ENCODE measurements at regions not wholly inside any gene's neighbourhood (a gene's known extent, or its start where the extent isn't known, plus 50 kb on each side); places are given as distances from the start of the nearest gene placed in this dataset.

- no peak for DNase-seq
Measured at GRCh38 chr15:87461631-87462030, 794.9 kb downstream of the NTRK3 start.

DNA sequence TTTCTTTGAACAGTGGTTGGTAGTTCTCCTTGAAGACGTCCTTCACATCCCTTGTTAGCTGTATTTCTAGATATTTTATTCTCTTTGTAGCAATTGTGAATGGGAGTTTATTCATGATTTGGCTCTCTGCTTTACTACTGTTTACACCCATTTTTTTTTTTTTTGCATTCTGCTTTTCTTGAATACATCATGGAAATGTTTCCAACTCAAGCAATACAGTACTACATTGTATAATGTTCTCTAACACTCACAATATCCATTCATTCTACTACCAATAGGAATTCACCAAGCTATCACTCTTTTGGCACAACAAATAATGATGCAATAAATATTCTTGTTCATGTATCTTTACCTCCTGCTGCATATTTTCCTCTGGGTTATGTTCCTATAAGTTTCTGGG, 801.7 kb downstream of the NTRK3 start:
- DNase-seq = no peak

DNA sequence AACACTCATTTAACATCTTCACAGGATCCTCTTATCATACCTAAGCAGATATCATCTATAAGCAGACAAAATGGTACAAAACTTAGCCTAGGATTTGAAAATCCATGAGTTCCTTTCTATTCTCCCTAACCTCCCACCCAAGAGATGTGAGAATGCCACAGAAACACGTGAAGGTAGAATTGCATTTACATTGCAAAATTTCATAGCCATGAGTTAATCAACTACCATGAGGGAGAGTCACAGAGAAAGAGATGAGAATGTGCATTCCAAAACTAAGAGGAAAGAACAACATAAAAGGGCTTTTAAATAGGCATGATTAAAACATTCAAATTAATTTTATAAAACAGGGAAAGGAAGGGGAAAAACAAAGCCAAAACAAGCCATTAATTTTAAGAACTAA, 806.2 kb downstream of the NTRK3 start:
- no peak for DNase-seq

GRCh38 chr15:87439090-87439489, 817.4 kb downstream of the NTRK3 start:
- DNase-seq = no peak

GRCh38 chr15:87433871-87434270, 822.7 kb downstream of the NTRK3 start:
- no peak for DNase-seq

DNA sequence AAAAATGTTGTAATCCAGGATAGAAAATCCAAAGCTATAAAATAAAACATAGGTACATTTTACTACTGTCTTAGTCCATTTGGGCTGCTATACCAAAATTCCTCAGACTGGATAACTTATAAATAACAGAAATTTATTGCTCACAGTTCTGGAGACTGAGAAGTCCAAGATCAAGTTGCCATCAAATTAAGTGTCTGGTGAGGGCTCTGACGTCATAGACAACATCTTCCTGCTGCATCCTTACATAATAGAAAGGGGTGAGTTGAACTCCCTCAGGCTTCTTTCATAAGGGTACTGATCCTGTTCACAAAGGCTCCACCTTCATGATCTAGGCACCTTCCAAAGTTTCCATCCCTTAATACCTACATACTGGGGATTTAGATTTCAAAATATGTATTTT, 826.8 kb downstream of the NTRK3 start:
- no peak for DNase-seq

GRCh38 chr15:87420017-87420416, 836.5 kb downstream of the NTRK3 start:
- DNase-seq = no peak

- DNase-seq = no peak
Measured at GRCh38 chr15:87419344-87419743, 837.2 kb downstream of the NTRK3 start.

GRCh38 chr15:87416591-87417257, 839.8 kb downstream of the NTRK3 start:
- no peak for DNase-seq

GRCh38 chr15:87408902-87409301, 847.6 kb downstream of the NTRK3 start:
- no peak for DNase-seq

DNA sequence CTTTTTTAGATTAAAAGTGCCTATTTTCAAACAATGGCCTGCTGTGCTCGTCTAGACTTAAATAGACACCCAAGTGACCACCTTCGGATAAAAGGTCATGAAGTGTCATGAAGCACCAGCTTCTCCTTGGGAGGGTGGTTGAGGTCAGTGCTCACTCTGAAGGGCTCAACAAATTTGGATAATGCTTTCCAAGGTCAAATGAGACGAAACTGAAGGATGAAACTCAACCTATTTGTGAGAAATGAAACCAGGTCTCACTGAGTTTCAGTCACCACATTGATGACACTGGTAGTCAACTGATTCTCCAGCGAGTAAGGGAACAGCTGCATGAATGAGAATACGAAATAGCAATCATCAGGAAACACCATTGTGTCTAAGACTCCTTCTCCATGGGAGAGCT, 852.6 kb downstream of the NTRK3 start:
- DNase-seq = no peak

- DNase-seq = no peak
Measured at GRCh38 chr15:87401973-87402372, 854.6 kb downstream of the NTRK3 start.

DNA sequence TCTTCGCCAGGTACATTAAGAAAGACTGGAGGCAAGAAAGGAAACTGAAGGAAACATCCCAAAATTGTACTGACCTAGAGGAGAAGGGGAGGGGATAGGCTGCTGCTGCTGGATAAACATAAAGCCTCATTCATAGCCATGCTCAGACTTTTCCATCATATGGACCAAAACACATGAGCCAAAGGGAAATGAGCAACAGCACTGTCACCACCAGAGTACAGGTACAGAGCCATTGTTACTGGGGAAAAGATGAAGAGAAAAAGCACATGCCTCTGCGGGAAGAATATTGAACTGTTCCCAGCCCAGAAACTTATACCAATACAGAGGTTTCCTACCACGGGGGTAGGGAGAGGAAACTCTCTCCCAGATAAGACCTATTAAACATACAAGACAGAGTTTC, 861.9 kb downstream of the NTRK3 start:
- DNase-seq = no peak

DNA sequence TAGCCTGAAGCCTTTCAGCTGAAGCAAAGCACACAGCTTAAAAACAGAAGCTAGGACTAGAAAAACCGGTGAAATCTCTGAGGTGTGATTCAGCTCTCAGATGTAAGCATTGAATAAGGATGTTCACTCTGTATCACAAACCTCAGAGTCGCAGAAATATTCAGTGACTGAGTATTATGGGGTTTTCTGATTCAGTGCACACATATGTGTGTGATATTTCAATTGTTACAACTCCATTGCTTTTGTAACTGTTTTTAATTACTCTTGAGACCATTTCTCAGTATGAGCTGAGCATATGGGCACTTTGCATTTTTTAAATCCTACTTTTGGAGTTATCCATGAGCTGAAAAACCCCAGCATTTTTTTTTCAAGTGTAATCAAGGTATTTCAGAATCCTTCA, 868.8 kb downstream of the NTRK3 start:
- DNase-seq = no peak

DNA sequence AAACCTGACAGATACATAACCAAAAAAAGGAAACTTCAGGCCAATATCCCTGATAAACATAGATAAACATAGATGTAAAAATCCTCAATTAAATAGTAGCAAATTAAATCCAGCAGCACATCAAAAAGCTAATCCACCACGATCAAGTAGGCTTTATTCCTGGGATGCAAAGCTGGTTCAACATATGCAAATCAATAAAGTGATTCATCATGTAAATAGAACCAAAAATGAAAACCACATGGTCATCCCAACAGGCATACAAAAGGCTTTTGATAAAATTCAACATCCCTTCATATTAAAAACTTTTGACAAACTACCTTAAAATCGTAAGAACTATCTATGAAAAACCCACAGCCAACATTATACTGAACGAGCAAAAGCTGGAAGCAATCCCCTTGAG, 882.2 kb downstream of the NTRK3 start:
- no peak for DNase-seq

- no peak for DNase-seq
Measured at GRCh38 chr15:87369269-87369668, 887.3 kb downstream of the NTRK3 start.

DNA sequence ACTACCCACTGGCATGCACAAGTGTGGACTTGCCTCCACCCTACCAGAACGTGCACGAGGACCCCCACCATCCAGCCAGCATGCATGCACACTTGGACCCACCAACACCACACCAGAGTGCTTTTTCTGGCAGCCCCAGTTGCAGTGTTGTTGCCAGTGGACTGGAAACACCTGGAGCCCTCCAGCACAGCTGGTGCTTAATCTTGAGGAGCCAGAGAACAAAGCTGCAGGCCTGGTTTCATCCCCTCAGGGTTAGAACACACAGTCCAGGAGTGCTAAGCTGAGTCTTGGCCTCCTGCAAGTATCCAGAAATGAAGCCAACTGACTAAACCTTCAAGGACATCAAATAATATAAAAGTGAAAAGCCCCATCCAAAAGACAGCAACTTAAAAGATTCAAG, 888.0 kb downstream of the NTRK3 start:
- DNase-seq = no peak

DNA sequence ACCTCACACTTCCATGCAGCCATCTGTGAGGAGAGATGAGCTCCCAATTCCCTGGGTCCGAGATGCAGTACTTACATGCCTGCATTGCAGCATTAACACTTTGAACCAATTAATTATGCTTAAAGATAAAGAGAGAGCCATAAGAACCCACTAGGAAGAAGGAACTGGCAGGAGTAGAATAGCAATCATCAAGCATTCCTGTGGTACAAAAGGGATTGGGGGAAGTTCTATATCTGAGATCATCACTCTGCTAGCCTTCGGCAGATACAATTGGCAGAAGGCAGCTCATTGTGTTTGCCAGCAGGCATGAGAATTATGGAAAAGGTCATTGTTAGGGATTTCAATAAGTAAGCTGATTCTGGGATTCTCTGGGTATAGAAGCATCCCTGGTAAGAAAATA, 891.4 kb downstream of the NTRK3 start:
- DNase-seq = no peak

- no peak for DNase-seq
Measured at GRCh38 chr15:87362531-87362930, 894.0 kb downstream of the NTRK3 start.

DNA sequence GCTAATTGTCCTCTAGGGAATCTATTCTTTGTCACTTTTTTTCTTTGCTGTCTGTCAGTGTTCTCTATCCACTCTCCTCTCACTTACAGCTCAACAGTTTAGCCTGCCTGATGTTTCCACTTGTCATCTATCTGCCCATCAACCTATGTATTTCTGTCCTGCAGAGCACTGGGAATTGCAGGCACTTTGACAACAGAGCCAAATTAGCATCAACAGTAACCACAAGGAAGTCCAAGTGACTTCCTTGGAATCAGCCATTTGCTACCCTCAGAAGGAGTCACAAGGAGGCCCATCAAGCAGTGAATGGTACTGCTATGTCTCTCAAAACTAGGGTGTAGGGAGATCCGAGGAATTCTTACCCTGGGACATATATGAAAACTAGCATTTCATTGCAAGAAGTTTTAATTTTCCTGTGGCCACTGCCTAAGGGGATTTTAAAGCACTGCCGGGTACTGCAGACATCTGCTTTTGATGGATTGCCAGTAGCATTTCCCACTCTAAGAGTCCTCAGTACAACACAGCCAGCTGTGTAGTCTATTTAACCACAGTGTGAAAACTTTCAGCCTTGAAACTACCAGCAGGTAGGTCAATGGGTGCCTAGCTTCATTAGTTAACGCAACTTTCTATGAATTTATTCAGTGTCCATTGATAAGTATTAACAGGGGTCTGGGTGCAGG, 898.8 kb downstream of the NTRK3 start:
- no peak for DNase-seq

- no peak for DNase-seq
Measured at GRCh38 chr15:87355946-87356345, 900.6 kb downstream of the NTRK3 start.

DNA sequence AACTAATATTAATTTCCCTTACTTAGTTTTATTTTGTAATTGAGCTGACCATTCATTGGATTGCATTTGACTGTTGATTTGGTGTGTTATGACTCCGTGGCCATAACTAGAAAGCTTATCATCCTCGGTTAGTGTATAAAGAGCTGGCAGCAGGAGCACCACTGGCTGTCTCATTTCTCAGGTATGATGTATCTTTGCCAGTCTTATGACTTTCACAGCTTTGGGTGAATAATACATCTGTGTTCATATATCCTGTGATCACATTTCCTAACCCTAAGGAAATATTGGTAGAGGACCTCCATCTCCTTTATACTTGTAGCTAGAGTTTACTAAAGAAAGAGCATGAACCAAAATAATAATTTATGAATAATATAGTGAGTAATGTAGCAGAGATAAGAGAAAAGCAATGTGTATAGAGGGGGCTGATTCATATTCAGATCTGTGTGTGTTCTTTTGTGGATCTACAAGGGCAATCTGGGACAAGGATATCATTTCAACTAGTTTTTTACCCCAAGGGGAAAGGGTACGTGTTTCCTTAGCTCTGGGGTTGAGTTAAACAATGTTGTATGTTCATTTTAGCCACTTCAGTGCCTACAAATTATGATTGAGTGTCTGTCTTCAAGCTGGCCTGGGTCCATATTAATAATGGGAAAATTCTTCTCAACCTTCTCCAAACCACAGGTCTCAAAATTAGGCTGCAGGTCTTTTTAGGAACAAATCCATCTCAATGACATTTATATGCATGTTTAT, 901.7 kb downstream of the NTRK3 start:
- DNase-seq = no peak

GRCh38 chr15:87349181-87349580, 907.4 kb downstream of the NTRK3 start:
- no peak for DNase-seq

DNA sequence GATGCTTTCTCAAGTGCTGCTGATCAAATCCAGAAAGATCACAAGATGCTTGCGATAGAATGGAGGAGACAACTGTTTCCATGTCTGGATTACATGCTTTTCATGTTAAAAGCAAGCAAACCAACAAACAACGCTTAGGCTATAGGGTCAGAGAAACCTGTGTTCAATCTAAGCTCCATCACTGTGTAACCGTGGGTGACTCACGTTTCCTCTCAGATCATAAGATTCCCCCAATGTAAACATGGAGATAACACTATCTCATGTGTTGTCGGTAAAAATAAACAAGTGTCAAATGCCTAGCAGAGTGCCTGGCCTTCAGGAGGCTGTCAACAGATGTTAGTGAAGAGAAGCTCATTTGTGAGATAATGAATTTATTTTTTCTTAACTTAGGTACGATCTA, 907.8 kb downstream of the NTRK3 start:
- DNase-seq = no peak

Data from stimulated activated CD4-positive, alpha-beta T cell treated with anti-CD3 and anti-CD28 coated beads, Interleukin-4, amount 100 ng/mL, for 24 hours (primary cell).